OCI-LY7 (cell line): ENCODE measurements at regions not wholly inside any gene's neighbourhood (a gene's known extent, or its start where the extent isn't known, plus 50 kb on each side); places are given as distances from the start of the nearest gene placed in this dataset.

Experiments
- CTCF ChIP-seq: fragments of 200-600 bp; sonication (generic); conservative IDR thresholded peaks from 2 replicates; pipeline ENCODE4 v1.5.1; 2014; ENCODE audit warnings: mild to moderate bottlenecking, antibody characterized with exemption, low read length, moderate library complexity, mixed read lengths
- EZH2phosphoT487 ChIP-seq: fragments of 200-600 bp; sonication (generic); IDR thresholded peaks from 2 replicates; pipeline ENCODE4 v1.6.1; 2018; ENCODE audit warnings: low read depth, borderline replicate concordance, mild to moderate bottlenecking, mixed run types, antibody characterized with exemption, low read length, moderate library complexity, mixed read lengths

- TF ChIP-seq CTCF (no peak), EZH2phosphoT487 (no peak)
These were observed 265.8 kb downstream of the FGF9 start for GRCh38 chr13:21936674-21937073.
